ENCODE measurements at regions not wholly inside any gene's neighbourhood (a gene's known extent, or its start where the extent isn't known, plus 50 kb on each side); places are given as distances from the start of the nearest gene placed in this dataset.

DNA sequence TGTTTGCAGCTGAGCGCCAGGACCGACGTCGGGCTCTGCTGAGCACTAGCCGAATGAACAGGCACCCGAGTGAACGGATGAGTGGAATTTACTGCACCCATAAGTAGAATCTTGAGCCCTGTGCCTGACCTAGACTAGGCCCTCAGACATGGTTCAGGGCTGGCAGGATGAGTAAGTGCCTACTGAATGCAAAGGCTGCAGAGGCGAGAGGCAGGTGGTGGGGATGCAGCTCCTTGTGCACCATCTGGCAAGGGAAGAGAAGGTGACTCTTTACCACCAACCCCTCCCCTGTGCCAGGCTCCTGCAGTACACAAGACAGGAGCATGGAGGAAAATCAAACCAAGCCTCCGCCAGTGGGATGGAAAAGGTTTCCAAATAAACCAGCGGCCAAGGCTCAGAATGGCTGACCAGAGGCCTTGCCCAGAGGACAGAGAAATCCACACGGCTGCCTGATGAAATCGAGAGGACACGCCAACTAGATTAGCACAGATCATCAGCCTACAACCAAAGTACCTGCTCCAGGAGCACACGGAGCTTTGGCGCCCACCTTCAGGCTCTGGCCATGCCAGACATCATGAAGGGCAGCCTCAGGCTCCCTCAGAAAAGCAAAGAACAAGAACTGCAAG, 141.7 kb upstream of the IQSEC1 start:
- no peak for DNase-seq (ENCODE audit: low read depth)
- H3K4me3 ChIP-seq (ENCODE audit: low read depth, low read length) = no peak overlapping the region
- TF ChIP-seq, protein P1, sequence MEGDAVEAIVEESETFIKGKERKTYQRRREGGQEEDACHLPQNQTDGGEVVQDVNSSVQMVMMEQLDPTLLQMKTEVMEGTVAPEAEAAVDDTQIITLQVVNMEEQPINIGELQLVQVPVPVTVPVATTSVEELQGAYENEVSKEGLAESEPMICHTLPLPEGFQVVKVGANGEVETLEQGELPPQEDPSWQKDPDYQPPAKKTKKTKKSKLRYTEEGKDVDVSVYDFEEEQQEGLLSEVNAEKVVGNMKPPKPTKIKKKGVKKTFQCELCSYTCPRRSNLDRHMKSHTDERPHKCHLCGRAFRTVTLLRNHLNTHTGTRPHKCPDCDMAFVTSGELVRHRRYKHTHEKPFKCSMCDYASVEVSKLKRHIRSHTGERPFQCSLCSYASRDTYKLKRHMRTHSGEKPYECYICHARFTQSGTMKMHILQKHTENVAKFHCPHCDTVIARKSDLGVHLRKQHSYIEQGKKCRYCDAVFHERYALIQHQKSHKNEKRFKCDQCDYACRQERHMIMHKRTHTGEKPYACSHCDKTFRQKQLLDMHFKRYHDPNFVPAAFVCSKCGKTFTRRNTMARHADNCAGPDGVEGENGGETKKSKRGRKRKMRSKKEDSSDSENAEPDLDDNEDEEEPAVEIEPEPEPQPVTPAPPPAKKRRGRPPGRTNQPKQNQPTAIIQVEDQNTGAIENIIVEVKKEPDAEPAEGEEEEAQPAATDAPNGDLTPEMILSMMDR (IDR thresholded peaks at IDR 0.05; ENCODE audit: control insufficient read depth, extremely low read depth, insufficient read depth) = no peak

DNA sequence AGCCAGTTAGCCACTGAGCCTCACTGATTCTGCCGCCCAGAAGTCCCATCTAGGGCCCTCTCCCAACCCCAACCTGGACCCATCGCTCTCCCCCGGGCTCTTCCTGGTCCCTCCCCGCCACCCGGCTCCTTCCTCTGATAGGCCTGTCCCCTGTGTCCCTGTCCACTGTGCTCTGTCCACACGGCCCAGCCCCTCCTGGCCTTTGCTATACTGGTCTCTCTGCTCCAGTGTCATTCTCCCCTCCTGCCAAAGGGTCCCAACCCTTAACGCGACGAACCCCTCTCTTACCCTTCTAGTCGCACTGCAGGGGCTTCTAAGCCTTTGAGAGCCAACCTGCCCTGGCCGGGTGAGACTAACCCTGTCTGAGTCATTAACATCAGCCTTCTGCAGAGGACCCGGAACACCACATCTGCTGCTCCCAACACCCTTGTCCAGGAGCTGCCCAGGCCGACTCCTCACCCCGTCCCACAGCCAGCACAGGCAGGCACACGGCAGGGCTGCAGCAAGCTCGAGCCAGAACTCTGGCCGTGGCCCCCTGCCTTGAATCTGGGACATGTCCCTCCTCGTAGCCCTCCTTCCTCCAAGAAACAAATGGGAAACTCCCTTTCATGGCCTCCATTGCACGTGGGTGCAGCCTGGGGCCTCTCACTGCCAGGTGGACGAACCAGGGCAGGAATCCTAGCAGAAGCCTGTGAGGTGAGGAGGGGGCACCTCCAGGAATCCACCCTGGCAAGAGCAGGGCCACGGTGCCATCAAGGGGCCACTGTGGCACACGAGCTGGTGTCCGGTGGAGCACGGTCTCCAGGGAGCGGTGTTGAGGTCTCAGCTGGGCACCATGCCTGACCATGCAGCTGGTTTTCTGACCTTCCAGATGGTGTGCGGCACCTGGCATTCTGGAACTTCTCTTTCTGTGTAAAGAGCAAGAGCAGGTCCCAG, 140.9 kb upstream of the IQSEC1 start:
- no peak overlapping the region for H3K4me3 ChIP-seq (ENCODE audit: low read depth, low read length)
- no peak for DNase-seq (ENCODE audit: low read depth)
- TF ChIP-seq, protein P1 (IDR thresholded peaks at IDR 0.05; ENCODE audit: control insufficient read depth, extremely low read depth, insufficient read depth) = no peak

DNA sequence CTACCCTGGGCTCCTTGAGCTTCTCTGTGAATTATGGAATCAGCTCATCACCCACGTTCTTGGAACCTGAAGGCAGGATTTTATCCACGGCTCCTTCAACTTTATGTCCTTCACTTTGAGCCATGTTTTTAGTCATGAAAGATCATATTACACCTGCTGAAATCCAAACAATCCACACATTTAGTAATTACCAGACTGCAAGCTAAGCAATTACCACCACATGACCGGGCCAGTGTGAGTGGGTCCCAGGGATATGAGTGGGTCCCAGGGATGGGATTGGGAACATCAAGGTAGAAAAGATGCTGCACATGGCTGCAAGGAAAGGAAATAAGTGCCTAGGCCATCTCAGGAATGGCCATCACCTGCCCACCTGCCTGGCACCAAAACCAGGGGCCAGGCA, 140.3 kb upstream of the IQSEC1 start:
- TF ChIP-seq, protein P1 (IDR thresholded peaks at IDR 0.05; ENCODE audit: control insufficient read depth, extremely low read depth, insufficient read depth) = no peak
- no peak for DNase-seq (ENCODE audit: low read depth)
- H3K4me3 ChIP-seq (ENCODE audit: low read depth, low read length) = no peak overlapping the region

DNA sequence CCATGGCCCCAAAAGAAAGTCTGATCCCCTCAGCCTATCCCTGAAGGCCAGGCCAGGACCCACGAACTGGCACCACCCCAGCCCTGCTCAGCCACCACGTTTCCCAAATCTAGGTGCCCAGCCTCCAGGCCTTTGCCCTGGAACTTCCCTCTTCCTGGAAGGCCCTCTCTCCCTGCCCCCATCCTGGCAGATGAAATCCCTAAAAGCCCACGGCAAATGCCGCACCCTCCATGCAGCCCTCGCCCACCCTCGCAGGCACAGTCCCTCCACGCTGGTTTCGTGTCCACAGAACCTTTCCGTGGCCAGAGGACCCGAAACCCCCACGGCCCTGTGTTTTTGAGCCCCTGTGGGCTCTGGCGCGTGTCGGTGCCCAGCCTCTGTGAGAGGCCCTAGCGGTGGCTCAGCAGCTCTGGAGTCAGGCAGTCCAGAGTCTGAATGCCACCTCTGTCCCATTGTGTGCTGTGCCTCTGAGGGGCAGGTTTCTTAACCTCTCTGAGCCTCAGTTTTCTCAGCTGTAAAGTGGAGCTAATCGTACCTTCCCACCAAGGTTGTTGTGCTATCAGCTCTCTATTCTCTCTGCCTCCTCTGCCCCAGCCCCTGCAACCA, 138.5 kb upstream of the IQSEC1 start:
- no peak for DNase-seq (ENCODE audit: low read depth)
- TF ChIP-seq, protein P1 (IDR thresholded peaks at IDR 0.05; ENCODE audit: control insufficient read depth, extremely low read depth, insufficient read depth) = no peak
- no peak overlapping the region for H3K4me3 ChIP-seq (ENCODE audit: low read depth, low read length)

DNA sequence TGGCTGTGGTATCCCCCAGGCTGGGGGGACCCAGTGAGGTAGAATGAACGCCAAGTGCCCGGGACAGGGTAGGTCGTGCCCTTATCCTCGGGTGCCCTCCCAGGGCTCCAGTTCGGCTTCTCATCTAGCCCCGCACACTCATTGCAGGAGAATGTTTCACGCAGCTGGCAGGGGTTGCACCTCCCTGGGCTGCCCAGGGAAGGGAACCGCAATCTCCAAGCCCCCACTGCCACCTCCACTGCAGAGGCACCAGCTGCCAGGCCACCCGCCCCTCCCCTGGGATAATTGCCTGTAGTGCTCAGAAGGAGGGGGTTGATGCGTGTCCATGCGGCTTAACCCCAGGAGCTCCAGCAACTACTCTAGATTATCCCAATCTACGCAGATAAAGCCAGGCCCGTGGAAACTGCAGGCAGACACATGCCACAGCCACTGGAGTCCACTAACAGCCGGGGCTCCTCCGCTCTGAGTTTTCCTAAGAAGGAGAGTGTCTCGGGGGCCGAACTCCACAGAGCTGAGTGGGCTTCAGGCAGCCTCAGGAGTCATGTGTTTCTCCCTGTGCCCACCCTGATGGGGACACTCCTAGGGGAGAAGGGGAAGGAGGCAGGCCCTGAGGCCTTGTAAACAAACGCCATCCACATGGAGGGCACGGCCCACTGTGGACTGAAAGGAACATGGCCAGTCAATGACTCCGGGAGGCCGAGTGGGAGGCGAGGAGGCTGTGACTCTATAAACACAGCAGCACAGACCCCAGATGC, 137.2 kb upstream of the IQSEC1 start:
- H3K4me3 ChIP-seq (ENCODE audit: low read depth, low read length) = no peak overlapping the region
- TF ChIP-seq, protein P1 (IDR thresholded peaks at IDR 0.05; ENCODE audit: control insufficient read depth, extremely low read depth, insufficient read depth) = no peak
- no peak for DNase-seq (ENCODE audit: low read depth)

DNA sequence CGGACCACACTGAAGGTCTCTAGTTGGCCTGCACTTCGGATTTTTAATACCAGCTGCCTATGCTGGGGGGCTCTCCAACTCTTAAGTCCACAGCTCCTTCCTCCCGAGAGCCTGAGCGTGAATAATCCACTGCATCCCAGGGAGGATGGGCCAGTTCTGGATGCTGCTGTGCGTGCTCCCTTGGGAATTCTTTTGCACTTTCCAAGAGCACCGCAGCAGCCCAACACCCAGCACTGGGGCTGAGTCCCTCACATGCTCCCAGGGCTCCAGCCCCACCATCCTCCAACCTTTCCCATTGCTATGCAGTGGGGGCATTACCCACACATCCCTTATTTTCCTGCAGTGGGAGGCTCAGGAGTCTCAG, 136.4 kb upstream of the IQSEC1 start:
- no peak overlapping the region for H3K4me3 ChIP-seq (ENCODE audit: low read depth, low read length)
- no peak for DNase-seq (ENCODE audit: low read depth)
- TF ChIP-seq, protein P1 (IDR thresholded peaks at IDR 0.05; ENCODE audit: control insufficient read depth, extremely low read depth, insufficient read depth) = no peak
